ENCODE measurements at regions not wholly inside any gene's neighbourhood (a gene's known extent, or its start where the extent isn't known, plus 50 kb on each side); places are given as distances from the start of the nearest gene placed in this dataset.
"Not testable (repeated sequence)": the region's sequence is repeated elsewhere in the genome, so short reads cannot be mapped to it uniquely, and the experiment has no call there.

GRCh38 chr4:186481998-186482790, 73.2 kb downstream of the MTNR1A start:
- in situ Hi-C loops (cut with HindIII; ENCODE audit: low pct_unique_long_range_greater_than_20kb, low sequenced_read_pairs), result no loop called here
- DNase-seq (ENCODE audit: low read depth), result no peak

GRCh38 chr4:186475202-186475601, 80.2 kb downstream of the MTNR1A start:
- in situ Hi-C loops (cut with HindIII; ENCODE audit: low pct_unique_long_range_greater_than_20kb, low sequenced_read_pairs), result no loop called here
- no peak for DNase-seq (ENCODE audit: low read depth)

DNA sequence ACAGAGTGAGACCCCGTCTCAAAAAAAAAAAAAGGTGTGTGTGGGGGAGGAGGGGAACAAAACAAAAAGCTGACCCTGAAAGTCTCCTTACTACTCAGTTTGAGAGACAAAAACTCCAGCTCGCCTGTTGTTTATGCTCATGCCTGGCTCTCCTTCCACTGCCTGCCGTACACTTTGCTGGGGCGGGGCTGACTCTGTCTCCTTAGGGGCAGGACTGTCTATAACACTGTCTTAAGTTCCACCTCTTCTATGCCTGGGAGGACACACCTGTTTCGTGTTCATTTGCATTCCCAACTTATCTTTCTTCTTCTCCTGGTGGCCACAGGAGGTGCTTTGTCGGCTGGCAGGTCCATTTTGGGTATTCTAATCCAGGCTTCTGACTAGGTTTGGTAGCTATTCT, 81.4 kb downstream of the MTNR1A start:
- in situ Hi-C loops (cut with HindIII; ENCODE audit: low pct_unique_long_range_greater_than_20kb, low sequenced_read_pairs), result no loop called here
- no peak for DNase-seq (ENCODE audit: low read depth)

DNA sequence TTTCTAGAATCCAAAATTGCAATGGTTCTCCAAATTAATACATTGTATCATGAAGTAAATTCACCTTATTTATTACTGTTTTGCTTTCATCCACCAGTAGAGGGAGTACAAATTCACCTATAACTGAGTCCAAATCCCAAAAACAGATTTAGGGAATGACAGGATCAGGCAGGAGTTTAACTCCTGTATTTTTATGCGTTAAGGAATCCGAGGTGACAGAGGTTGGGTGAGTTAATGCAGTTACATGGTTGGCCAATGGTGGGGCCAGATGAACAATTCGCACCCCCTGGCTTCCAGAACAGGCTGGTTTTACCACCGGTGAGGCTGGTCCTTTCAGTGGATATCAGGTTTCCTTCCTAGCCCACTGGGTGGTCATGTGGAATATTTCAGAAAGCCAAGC, 82.4 kb downstream of the MTNR1A start:
- DNase-seq (ENCODE audit: low read depth), result peak; percentile 7

GRCh38 chr4:186471441-186471840, 83.9 kb downstream of the MTNR1A start:
- in situ Hi-C loops (cut with HindIII; ENCODE audit: low pct_unique_long_range_greater_than_20kb, low sequenced_read_pairs), result no loop called here

More for the DNA sequence above, 82.4 kb downstream of the MTNR1A start:
- in situ Hi-C loops (cut with HindIII; ENCODE audit: low pct_unique_long_range_greater_than_20kb, low sequenced_read_pairs), result no loop called here

GRCh38 chr4:186458050-186458449, 97.3 kb downstream of the MTNR1A start:
- in situ Hi-C loops (cut with HindIII; ENCODE audit: low pct_unique_long_range_greater_than_20kb, low sequenced_read_pairs), result no loop called here
- DNase-seq (ENCODE audit: low read depth), result no peak

More at GRCh38 chr4:186471441-186471840, 83.9 kb downstream of the MTNR1A start:
- DNase-seq (ENCODE audit: low read depth), result no peak

DNA sequence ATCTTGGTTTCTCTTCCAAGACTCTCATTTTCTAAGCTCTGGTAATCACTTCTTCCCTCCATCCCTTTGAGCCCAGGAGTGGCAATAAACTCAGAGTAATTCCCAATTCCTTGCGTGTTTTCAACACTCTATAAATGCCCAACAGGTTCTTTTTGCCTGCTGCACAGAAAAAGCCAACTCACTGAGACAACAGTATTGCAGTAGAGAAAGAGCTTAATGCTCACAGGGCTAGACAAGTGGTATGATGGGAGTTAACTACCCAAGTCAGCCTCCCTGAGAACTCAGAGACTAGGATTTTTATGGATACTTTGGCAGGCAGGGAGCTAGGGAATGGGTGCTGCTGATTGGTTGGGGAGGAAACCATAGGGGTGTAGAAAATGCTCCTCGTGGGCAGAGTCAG, 103.4 kb downstream of the MTNR1A start:
- no peak for DNase-seq (ENCODE audit: low read depth)
- in situ Hi-C loops (cut with HindIII; ENCODE audit: low pct_unique_long_range_greater_than_20kb, low sequenced_read_pairs), result no loop called here

DNA sequence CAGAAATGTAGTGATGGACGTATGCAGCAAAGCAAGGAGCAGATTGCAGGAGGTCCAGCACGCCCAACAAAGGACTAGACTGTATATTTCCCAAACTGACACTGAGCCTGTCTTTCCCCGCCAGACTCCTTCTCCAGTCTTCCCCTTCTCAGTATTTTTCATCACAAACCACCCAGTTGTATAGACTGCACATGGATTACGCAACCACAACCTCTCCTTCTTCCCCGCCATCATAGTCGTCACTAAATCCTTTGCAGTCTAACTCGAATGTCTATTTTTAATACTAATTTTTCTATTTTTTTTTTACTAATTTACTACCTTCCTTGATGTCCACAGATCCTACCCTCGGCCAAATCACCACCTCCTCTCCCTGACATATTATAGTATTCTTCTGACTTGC, 105.4 kb downstream of the MTNR1A start:
- DNase-seq (ENCODE audit: low read depth), result no peak
- in situ Hi-C loops (cut with HindIII; ENCODE audit: low pct_unique_long_range_greater_than_20kb, low sequenced_read_pairs), result no loop called here

DNA sequence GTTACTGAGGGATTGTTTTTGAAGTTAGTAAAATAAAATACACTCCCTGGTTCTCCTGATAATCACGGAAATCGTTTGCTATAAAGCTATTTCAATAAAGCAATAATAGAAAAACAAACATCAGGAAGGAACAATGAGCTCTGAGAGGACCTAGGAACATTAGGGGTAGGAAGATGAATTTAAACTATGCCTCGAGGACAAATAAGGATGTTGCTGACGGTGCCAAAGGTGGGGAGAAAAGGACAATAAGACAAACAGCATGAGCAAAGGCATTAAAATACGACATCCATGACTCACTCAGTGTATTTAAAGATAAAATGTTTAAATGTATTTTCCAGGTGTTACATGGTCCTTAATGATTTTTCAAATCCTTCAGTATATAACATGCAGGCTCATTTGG, 110.3 kb downstream of the MTNR1A start:
- DNase-seq (ENCODE audit: low read depth), result no peak
- in situ Hi-C loops (cut with HindIII; ENCODE audit: low pct_unique_long_range_greater_than_20kb, low sequenced_read_pairs), result no loop called here

- in situ Hi-C loops (cut with HindIII; ENCODE audit: low pct_unique_long_range_greater_than_20kb, low sequenced_read_pairs), result no loop called here
- DNase-seq (ENCODE audit: low read depth), result no peak
These were observed 113.9 kb downstream of the MTNR1A start for GRCh38 chr4:186441502-186441901.

GRCh38 chr4:186428481-186428880, 126.9 kb downstream of the MTNR1A start:
- no peak for DNase-seq (ENCODE audit: low read depth)
- in situ Hi-C loops (cut with HindIII; ENCODE audit: low pct_unique_long_range_greater_than_20kb, low sequenced_read_pairs), result no loop called here

GRCh38 chr4:186424745-186425144, 130.6 kb downstream of the MTNR1A start:
- no peak for DNase-seq (ENCODE audit: low read depth)
- in situ Hi-C loops (cut with HindIII; ENCODE audit: low pct_unique_long_range_greater_than_20kb, low sequenced_read_pairs), result no loop called here

- in situ Hi-C loops (cut with HindIII; ENCODE audit: low pct_unique_long_range_greater_than_20kb, low sequenced_read_pairs), result no loop called here
- no peak for DNase-seq (ENCODE audit: low read depth)
These were observed 133.1 kb downstream of the MTNR1A start for GRCh38 chr4:186422296-186422695.

GRCh38 chr4:186416451-186417060, 138.8 kb downstream of the MTNR1A start:
- no peak for DNase-seq (ENCODE audit: low read depth)
- in situ Hi-C loops (cut with HindIII; ENCODE audit: low pct_unique_long_range_greater_than_20kb, low sequenced_read_pairs), result no loop called here

- DNase-seq (ENCODE audit: low read depth), result no peak
- in situ Hi-C loops (cut with HindIII; ENCODE audit: low pct_unique_long_range_greater_than_20kb, low sequenced_read_pairs), result no loop called here
These were observed 141.0 kb downstream of the MTNR1A start for GRCh38 chr4:186414390-186414789.

- in situ Hi-C loops (cut with HindIII; ENCODE audit: low pct_unique_long_range_greater_than_20kb, low sequenced_read_pairs), result no loop called here
- DNase-seq (ENCODE audit: low read depth), result no peak
These were observed 140.0 kb downstream of the F11 start for GRCh38 chr4:186405957-186406356.

DNA sequence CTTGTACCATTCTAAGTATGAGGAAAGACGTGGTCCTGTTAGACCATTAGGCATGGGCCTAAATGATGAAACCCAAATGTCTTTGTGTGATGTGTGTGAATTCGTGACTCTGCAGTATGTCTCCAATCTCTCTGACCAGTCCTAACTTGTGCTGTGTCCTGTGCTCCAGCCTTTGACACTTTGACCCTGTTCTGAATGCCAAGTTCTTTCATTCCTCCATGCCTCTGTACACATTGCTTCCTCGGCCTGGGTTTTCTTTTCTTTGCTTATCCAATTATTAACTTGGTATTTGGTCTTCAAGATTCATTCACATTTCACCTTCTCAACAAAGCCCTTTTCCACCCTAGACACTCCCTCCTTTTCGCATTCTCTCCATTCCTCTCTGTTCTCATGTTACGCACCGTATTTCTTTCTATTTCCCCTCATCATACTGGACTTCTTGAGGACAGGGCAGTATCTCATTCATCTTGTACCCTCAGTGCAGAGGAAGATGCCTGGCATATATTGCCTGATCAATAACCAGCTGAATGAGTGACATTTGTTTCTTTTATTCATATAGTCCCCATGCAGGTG, 138.7 kb downstream of the F11 start:
- in situ Hi-C loops (cut with HindIII; ENCODE audit: low pct_unique_long_range_greater_than_20kb, low sequenced_read_pairs), result no loop called here
- peak; percentile 2 for DNase-seq (ENCODE audit: low read depth)

- peak; percentile 12 for DNase-seq (ENCODE audit: low read depth)
- in situ Hi-C loops (cut with HindIII; ENCODE audit: low pct_unique_long_range_greater_than_20kb, low sequenced_read_pairs), result no loop called here
These were observed 134.7 kb downstream of the F11 start for GRCh38 chr4:186400676-186401075.

GRCh38 chr4:186392017-186392416, 126.0 kb downstream of the F11 start:
- no peak for DNase-seq (ENCODE audit: low read depth)
- in situ Hi-C loops (cut with HindIII; ENCODE audit: low pct_unique_long_range_greater_than_20kb, low sequenced_read_pairs), result no loop called here

DNA sequence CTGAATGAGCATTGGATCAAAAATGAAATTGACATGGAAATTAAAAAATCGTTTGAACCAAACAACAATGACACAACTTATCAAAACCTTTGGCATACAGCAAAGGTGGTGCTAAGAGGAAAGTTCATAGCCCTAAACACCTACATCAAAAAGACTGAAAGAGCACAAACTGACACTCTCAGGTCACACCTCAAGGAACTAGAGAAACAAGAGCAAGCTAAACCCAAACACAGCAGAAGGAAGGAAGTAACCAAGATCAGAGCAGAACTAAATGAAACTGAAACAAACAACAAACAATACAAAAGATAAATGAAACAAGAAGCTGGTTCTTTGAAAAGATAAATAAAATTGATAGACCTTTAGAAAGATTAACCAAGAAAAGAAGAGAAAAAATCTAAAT, 118.3 kb downstream of the F11 start:
- DNase-seq (ENCODE audit: low read depth); in situ Hi-C loops (cut with HindIII; ENCODE audit: low pct_unique_long_range_greater_than_20kb, low sequenced_read_pairs): not testable (repeated sequence)

Measured in Caki2 (cell line).